ENCODE measurements at regions not wholly inside any gene's neighbourhood (a gene's known extent, or its start where the extent isn't known, plus 50 kb on each side); places are given as distances from the start of the nearest gene placed in this dataset.

GRCh38 chr10:83037653-83038052 is 1101.7 kb upstream of the GHITM start:
- Histone ChIP-seq H3K27ac (no peak overlapping the region), H3K27me3 (no peaks in the 10 kb centered on the region), H3K4me3 (no peak overlapping the region), H3K36me3 (no peaks in the 10 kb centered on the region), H3K9me3 (no peaks in the 10 kb centered on the region), H3K4me1 (no peaks in the 10 kb centered on the region)
- TF ChIP-seq POLR2A (IDR thresholded peaks at IDR 0.05) = no peak
- intact Hi-C loops (cut with DNase I; ENCODE audit: low total_unique reads) = no loop called here
- no peak for DNase-seq

- no peaks in the 10 kb centered on the region for H3K36me3 ChIP-seq
- DNase-seq = no peak
- TF ChIP-seq POLR2A (IDR thresholded peaks at IDR 0.05) (no peak), CTCF (IDR thresholded peaks at IDR 0.05) (no peak)
- no peak overlapping the region for H3K4me3 ChIP-seq
- no peak overlapping the region for H3K27ac ChIP-seq
- intact Hi-C loops (cut with DNase I; ENCODE audit: low total_unique reads) = no loop called here
- no peaks in the 10 kb centered on the region for H3K9me3 ChIP-seq
- H3K27me3 ChIP-seq = no peaks in the 10 kb centered on the region
- H3K4me1 ChIP-seq = no peaks in the 10 kb centered on the region
Observed at GRCh38 chr10:83038631-83039030, 1100.7 kb upstream of the GHITM start.

- Histone ChIP-seq H3K4me1 (no peaks in the 10 kb centered on the region), H3K27me3 (no peaks in the 10 kb centered on the region), H3K36me3 (no peaks in the 10 kb centered on the region), H3K27ac (no peak overlapping the region), H3K9me3 (no peaks in the 10 kb centered on the region), H3K4me3 (no peak overlapping the region)
- DNase-seq = no peak
- intact Hi-C loops (cut with DNase I; ENCODE audit: low total_unique reads) = no loop called here
- TF ChIP-seq CTCF (IDR thresholded peaks at IDR 0.05) (no peak), POLR2A (IDR thresholded peaks at IDR 0.05) (no peak)
Observed at GRCh38 chr10:83045731-83046130, 1093.6 kb upstream of the GHITM start.

GRCh38 chr10:83050815-83051214 is 1088.5 kb upstream of the GHITM start:
- H3K27ac ChIP-seq = no peak overlapping the region
- intact Hi-C loops (cut with DNase I; ENCODE audit: low total_unique reads) = no loop called here
- no peaks in the 10 kb centered on the region for H3K9me3 ChIP-seq
- H3K36me3 ChIP-seq = no peaks in the 10 kb centered on the region
- H3K4me1 ChIP-seq = no peaks in the 10 kb centered on the region
- H3K4me3 ChIP-seq = no peak overlapping the region
- no peak for DNase-seq
- no peaks in the 10 kb centered on the region for H3K27me3 ChIP-seq
- TF ChIP-seq CTCF (IDR thresholded peaks at IDR 0.05) (no peak), POLR2A (IDR thresholded peaks at IDR 0.05) (no peak)

GRCh38 chr10:83062871-83063270 is 1076.4 kb upstream of the GHITM start:
- no peaks in the 10 kb centered on the region for H3K36me3 ChIP-seq
- DNase-seq = no peak
- intact Hi-C loops (cut with DNase I; ENCODE audit: low total_unique reads) = no loop called here
- H3K4me3 ChIP-seq = no peak overlapping the region
- no peaks in the 10 kb centered on the region for H3K9me3 ChIP-seq
- TF ChIP-seq CTCF (IDR thresholded peaks at IDR 0.05) (no peak), POLR2A (IDR thresholded peaks at IDR 0.05) (no peak)
- H3K4me1 ChIP-seq = no peaks in the 10 kb centered on the region
- no peaks in the 10 kb centered on the region for H3K27me3 ChIP-seq
- no peak overlapping the region for H3K27ac ChIP-seq

- H3K4me3 ChIP-seq = no peak overlapping the region
- H3K27ac ChIP-seq = no peak overlapping the region
- intact Hi-C loops (cut with DNase I; ENCODE audit: low total_unique reads) = no loop called here
- H3K36me3 ChIP-seq = no peaks in the 10 kb centered on the region
- no peak for TF ChIP-seq POLR2A (IDR thresholded peaks at IDR 0.05)
- no peak for TF ChIP-seq CTCF (IDR thresholded peaks at IDR 0.05)
- no peaks in the 10 kb centered on the region for H3K9me3 ChIP-seq
- DNase-seq = no peak
- H3K4me1 ChIP-seq = no peaks in the 10 kb centered on the region
- no peaks in the 10 kb centered on the region for H3K27me3 ChIP-seq
Observed at GRCh38 chr10:83073472-83073871, 1065.8 kb upstream of the GHITM start.

All from uterus (tissue), 3 donors.